NB4 (cell line): ENCODE measurements at regions not wholly inside any gene's neighbourhood (a gene's known extent, or its start where the extent isn't known, plus 50 kb on each side); places are given as distances from the start of the nearest gene placed in this dataset.

Experiments
- CTCF ChIP-seq: IDR thresholded peaks from one replicate; pipeline ENCODE4 v1.5.1; 2012; ENCODE audit warnings: low read depth, low read length
- MAX ChIP-seq: IDR thresholded peaks from 2 replicates; pipeline ENCODE4 v1.6.1; 2011; ENCODE audit warnings: low read depth, low read length
- MYC ChIP-seq: IDR thresholded peaks from 2 replicates; pipeline ENCODE4 v1.6.1; 2011; ENCODE audit warnings: low read depth, low read length
- POLR2A ChIP-seq: IDR thresholded peaks from 2 replicates; pipeline ENCODE4 v1.6.1; 2011; ENCODE audit warnings: mild to moderate bottlenecking; ENCODE audit not compliant: insufficient read length; ENCODE audit errors: extremely low read depth

- no peak for TF ChIP-seq POLR2A
- TF ChIP-seq CTCF, result no peak
- no peak for TF ChIP-seq MAX
- TF ChIP-seq MYC, result no peak
Observed at GRCh38 chr3:82796765-82797164, 1035.3 kb upstream of the GBE1 start.
